ENCODE measurements at regions not wholly inside any gene's neighbourhood (a gene's known extent, or its start where the extent isn't known, plus 50 kb on each side); places are given as distances from the start of the nearest gene placed in this dataset.

- DNase-seq = no peak
- Histone ChIP-seq H3K27me3 (no peaks in the 10 kb centered on the region), H3K4me1 (no peaks in the 10 kb centered on the region), H3K4me3 (no peak overlapping the region), H3K36me3 (no peaks in the 10 kb centered on the region), H3K27ac (no peak overlapping the region), H3K9me3 (no peaks in the 10 kb centered on the region)
- intact Hi-C loops (cut with DNase I; ENCODE audit: low total_unique reads) = no loop called here
- no peak for TF ChIP-seq CTCF (IDR thresholded peaks at IDR 0.05)
Observed at GRCh38 chr15:96500508-96500907, 170.0 kb downstream of the NR2F2 start.

GRCh38 chr15:96501362-96501761 lies 170.9 kb downstream of the NR2F2 start:
- intact Hi-C loops (cut with DNase I; ENCODE audit: low total_unique reads) = no loop called here
- TF ChIP-seq CTCF (IDR thresholded peaks at IDR 0.05) = no peak
- no peaks in the 10 kb centered on the region for H3K4me1 ChIP-seq
- H3K27ac ChIP-seq = no peak overlapping the region
- H3K36me3 ChIP-seq = no peaks in the 10 kb centered on the region
- DNase-seq = no peak
- no peaks in the 10 kb centered on the region for H3K9me3 ChIP-seq
- H3K27me3 ChIP-seq = no peaks in the 10 kb centered on the region
- no peak overlapping the region for H3K4me3 ChIP-seq

DNA sequence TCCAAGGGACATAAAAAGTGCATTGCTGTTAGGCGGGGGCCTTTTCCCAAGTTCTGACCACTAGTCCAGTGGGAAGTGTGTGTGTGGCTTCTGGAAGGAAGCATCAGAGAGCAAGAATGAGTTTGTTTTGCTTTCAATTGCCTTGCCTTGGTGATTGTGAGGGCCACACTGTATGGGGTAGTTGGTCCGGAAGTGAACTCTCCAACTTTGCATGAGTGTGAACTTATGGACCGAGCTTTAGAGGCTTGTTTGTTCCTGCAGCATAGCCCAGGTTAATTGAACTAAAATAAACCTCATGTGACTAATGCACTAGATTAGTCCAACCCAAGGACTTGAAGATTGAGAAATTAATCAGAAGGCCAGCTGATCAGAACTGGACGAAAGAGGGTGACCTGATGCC lies 171.7 kb downstream of the NR2F2 start:
- TF ChIP-seq CTCF (IDR thresholded peaks at IDR 0.05) = no peak
- no peaks in the 10 kb centered on the region for H3K27me3 ChIP-seq
- intact Hi-C loops (cut with DNase I; ENCODE audit: low total_unique reads) = no loop called here
- no peak for DNase-seq
- H3K4me1 ChIP-seq = no peaks in the 10 kb centered on the region
- H3K9me3 ChIP-seq = no peaks in the 10 kb centered on the region
- no peaks in the 10 kb centered on the region for H3K36me3 ChIP-seq
- no peak overlapping the region for H3K27ac ChIP-seq
- no peak overlapping the region for H3K4me3 ChIP-seq

DNA sequence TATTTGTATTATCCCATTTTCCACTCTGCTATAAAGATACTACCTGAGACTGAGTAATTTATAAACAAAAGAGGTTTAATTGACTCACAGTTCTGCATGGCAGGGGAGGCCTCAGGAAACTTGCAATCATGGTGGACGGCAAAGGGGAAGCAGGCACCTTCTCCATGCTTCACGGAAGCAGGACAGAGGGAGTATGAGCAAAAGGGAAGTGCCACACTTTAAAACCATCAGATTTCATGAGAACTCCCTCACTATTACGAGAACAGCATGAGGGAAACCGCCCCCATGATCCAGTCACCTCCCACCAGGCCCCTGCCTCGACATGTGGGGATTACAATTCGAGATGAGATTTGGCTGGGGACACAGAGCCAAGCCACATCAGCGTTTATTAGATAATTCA lies 172.8 kb downstream of the NR2F2 start:
- Histone ChIP-seq H3K4me1 (no peaks in the 10 kb centered on the region), H3K27ac (no peak overlapping the region), H3K27me3 (no peaks in the 10 kb centered on the region), H3K36me3 (no peaks in the 10 kb centered on the region), H3K4me3 (no peak overlapping the region), H3K9me3 (no peaks in the 10 kb centered on the region)
- intact Hi-C loops (cut with DNase I; ENCODE audit: low total_unique reads) = no loop called here
- no peak for DNase-seq
- TF ChIP-seq CTCF (IDR thresholded peaks at IDR 0.05) = no peak

- H3K36me3 ChIP-seq = no peaks in the 10 kb centered on the region
- no peak for DNase-seq
- no peak overlapping the region for H3K27ac ChIP-seq
- H3K4me1 ChIP-seq = no peaks in the 10 kb centered on the region
- no peak for TF ChIP-seq CTCF (IDR thresholded peaks at IDR 0.05)
- no peak overlapping the region for H3K4me3 ChIP-seq
- H3K27me3 ChIP-seq = no peaks in the 10 kb centered on the region
- H3K9me3 ChIP-seq = no peaks in the 10 kb centered on the region
- intact Hi-C loops (cut with DNase I; ENCODE audit: low total_unique reads) = no loop called here
Observed at GRCh38 chr15:96504371-96504770, 173.9 kb downstream of the NR2F2 start.

- H3K4me1 ChIP-seq = no peaks in the 10 kb centered on the region
- H3K9me3 ChIP-seq = no peaks in the 10 kb centered on the region
- H3K4me3 ChIP-seq = no peak overlapping the region
- intact Hi-C loops (cut with DNase I; ENCODE audit: low total_unique reads) = no loop called here
- H3K36me3 ChIP-seq = no peaks in the 10 kb centered on the region
- H3K27ac ChIP-seq = no peak overlapping the region
- H3K27me3 ChIP-seq = no peaks in the 10 kb centered on the region
- no peak for TF ChIP-seq CTCF (IDR thresholded peaks at IDR 0.05)
- DNase-seq = no peak
Observed at GRCh38 chr15:96505014-96505413, 174.5 kb downstream of the NR2F2 start.

Measured in tibial artery (tissue), 4 donors.